Left lung (tissue), 4 donors: ENCODE measurements at regions not wholly inside any gene's neighbourhood (a gene's known extent, or its start where the extent isn't known, plus 50 kb on each side); places are given as distances from the start of the nearest gene placed in this dataset.

Experiments
- ATAC-seq: fragments of 200-7000 bp; cut with Tn5 transposase; one replicate; pipeline ENCODE4 v1.9.1; 2020; ENCODE audit warnings: moderate library complexity
- DNase-seq, 4 donors: peaks; one replicate each; pipeline ENCODE4 v3.0.0-alpha.2; 2013 to 2020
- H3K27ac ChIP-seq, 2 donors: fragments of 200-600 bp; sonication (generic) in 1 of 2; one replicate each; pipeline versions ENCODE4 v1.5.0 to v1.8.0; 2020 to 2021
- H3K27me3 ChIP-seq, 2 donors: fragments of 200-600 bp; sonication (generic) in 1 of 2; one replicate each; pipeline versions ENCODE4 v1.5.0 to v1.8.0; 2020 to 2021
- H3K36me3 ChIP-seq, 2 donors: fragments of 200-600 bp; sonication (generic) in 1 of 2; one replicate each; pipeline versions ENCODE4 v1.5.0 to v1.8.0; 2020 to 2021
- H3K4me1 ChIP-seq, 2 donors: fragments of 200-600 bp; one replicate each; pipeline ENCODE4 v1.8.0; 2021
- H3K4me3 ChIP-seq, 2 donors: fragments of 200-600 bp; sonication (generic) in 1 of 2; one replicate each; pipeline versions ENCODE4 v1.5.0 to v1.8.0; 2020 to 2021; ENCODE audit warnings: mild to moderate bottlenecking in 1 of 2
- H3K9me3 ChIP-seq, 2 donors: fragments of 200-600 bp; sonication (generic) in 1 of 2; one replicate each; pipeline versions ENCODE4 v1.5.0 to v1.8.0; 2020 to 2021
- CTCF ChIP-seq, 2 donors: fragments of 200-600 bp; sonication (generic) in 1 of 2; IDR thresholded peaks; one replicate each; pipeline versions ENCODE4 v1.5.0 to v1.8.0; 2021; ENCODE audit warnings: antibody characterized with exemption in 2 of 2
- intact Hi-C, 2 donors: fragments of 100-400 bp; cut with DNase I; formaldehyde crosslinking; loops; one replicate each; pipeline versions ENCODE4 v1.11.2 to v1.14.2; 2022
- donor health status: DM: no; HTN: yes; CAD: no.
- donor health status: DM: no; HTN: no; CAD: no.

GRCh38 chr6:12479451-12479850, 189.3 kb downstream of the EDN1 start:
- H3K4me3 ChIP-seq = no peak overlapping the region
- H3K27ac ChIP-seq = no peak overlapping the region
- ATAC-seq = no peak
- no peak for TF ChIP-seq CTCF (IDR thresholded peaks at IDR 0.05)
- H3K4me1 ChIP-seq = no peaks in the 10 kb centered on the region
- DNase-seq = no peak
- no peaks in the 10 kb centered on the region for H3K27me3 ChIP-seq
- no peaks in the 10 kb centered on the region for H3K36me3 ChIP-seq
- H3K9me3 ChIP-seq = no peaks in the 10 kb centered on the region
- intact Hi-C loops = no loop called here

- Histone ChIP-seq H3K9me3 (no peaks in the 10 kb centered on the region), H3K27ac (no peak overlapping the region), H3K4me1 (no peaks in the 10 kb centered on the region), H3K27me3 (no peaks in the 10 kb centered on the region), H3K4me3 (no peak overlapping the region), H3K36me3 (no peaks in the 10 kb centered on the region)
- DNase-seq (no peak), ATAC-seq (no peak)
- no peak for TF ChIP-seq CTCF (IDR thresholded peaks at IDR 0.05)
- intact Hi-C loops = no loop called here
These were observed 189.7 kb downstream of the EDN1 start for GRCh38 chr6:12479881-12480280.

DNA sequence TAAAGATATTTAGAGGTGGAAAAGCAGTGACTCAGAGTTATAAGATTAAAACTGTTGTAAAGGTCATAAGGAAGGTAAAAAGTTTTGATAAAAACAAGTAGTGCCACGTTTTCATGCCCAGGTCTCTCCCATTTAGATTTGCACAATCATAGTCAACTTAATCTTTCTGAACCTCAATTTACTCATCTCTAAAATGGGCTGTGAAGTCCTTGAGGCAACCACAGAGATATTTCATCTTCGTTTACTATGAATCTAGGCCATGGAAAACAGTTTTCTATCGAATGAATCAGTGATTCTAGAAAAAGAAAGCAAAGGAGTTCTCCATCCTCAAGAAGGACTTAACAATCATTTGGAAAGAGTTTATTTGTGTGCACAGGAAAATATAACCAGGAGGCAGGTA, 190.2 kb downstream of the EDN1 start:
- DNase-seq = no peak
- no peak for ATAC-seq
- intact Hi-C loops = no loop called here
- no peak for TF ChIP-seq CTCF (IDR thresholded peaks at IDR 0.05)
- no peak overlapping the region for H3K27ac ChIP-seq
- H3K36me3 ChIP-seq = no peaks in the 10 kb centered on the region
- no peaks in the 10 kb centered on the region for H3K27me3 ChIP-seq
- H3K9me3 ChIP-seq = no peaks in the 10 kb centered on the region
- H3K4me3 ChIP-seq = no peak overlapping the region
- no peaks in the 10 kb centered on the region for H3K4me1 ChIP-seq

GRCh38 chr6:12481292-12481691, 191.1 kb downstream of the EDN1 start:
- intact Hi-C loops = no loop called here
- ATAC-seq = no peak

DNA sequence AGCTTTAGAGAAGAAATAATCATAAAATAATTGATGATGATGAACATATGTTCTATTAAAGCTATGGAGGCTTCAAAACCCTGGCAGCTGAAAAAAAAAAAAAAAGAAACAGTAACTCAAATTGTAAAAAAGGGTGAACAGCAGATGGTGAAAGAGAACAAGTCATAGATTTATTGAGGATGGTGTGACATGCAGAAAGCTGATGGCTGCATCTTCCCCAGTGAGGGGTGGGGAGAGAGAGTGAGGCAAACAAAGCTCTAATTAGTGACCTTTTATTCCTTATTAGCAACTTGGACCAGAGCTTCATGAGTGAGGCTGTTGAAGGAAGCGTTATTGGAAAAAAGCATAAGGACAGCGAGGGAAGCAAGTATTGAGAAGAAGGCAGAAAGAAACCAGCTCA, 191.7 kb downstream of the EDN1 start:
- no peaks in the 10 kb centered on the region for H3K9me3 ChIP-seq
- no peak for ATAC-seq

More at GRCh38 chr6:12481292-12481691, 191.1 kb downstream of the EDN1 start:
- H3K4me3 ChIP-seq = no peak overlapping the region
- no peaks in the 10 kb centered on the region for H3K9me3 ChIP-seq
- no peak for TF ChIP-seq CTCF (IDR thresholded peaks at IDR 0.05)
- DNase-seq = no peak
- H3K4me1 ChIP-seq = no peaks in the 10 kb centered on the region
- no peak overlapping the region for H3K27ac ChIP-seq
- no peaks in the 10 kb centered on the region for H3K27me3 ChIP-seq
- H3K36me3 ChIP-seq = no peaks in the 10 kb centered on the region

More for the DNA sequence above, 191.7 kb downstream of the EDN1 start:
- no peaks in the 10 kb centered on the region for H3K27me3 ChIP-seq
- no peaks in the 10 kb centered on the region for H3K4me1 ChIP-seq
- intact Hi-C loops = no loop called here
- H3K27ac ChIP-seq = no peak overlapping the region
- DNase-seq = no peak
- no peaks in the 10 kb centered on the region for H3K36me3 ChIP-seq
- no peak for TF ChIP-seq CTCF (IDR thresholded peaks at IDR 0.05)
- no peak overlapping the region for H3K4me3 ChIP-seq
